ENCODE measurements at regions not wholly inside any gene's neighbourhood (a gene's known extent, or its start where the extent isn't known, plus 50 kb on each side); places are given as distances from the start of the nearest gene placed in this dataset.
"Not testable (repeated sequence)": the region's sequence is repeated elsewhere in the genome, so short reads cannot be mapped to it uniquely, and the experiment has no call there.

DNA sequence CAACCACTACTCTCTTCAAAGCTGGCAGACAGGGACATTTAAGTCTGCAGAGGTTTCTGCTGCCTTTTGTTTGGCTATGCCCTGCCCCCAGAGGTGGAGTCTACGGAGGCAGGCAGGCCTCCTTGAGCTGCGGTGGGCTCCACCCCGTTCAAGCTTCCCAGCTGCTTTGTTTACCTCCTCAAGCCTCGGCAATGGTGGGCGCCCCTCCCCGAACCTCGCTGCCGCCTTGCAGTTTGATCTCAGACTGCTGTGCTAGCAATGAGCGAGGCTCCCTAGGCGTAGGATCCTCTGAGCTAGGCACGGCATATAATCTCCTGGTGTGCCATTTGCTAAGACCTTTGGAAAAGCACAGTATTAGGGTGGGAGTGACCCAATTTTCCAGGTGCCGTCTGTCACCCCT, 252.2 kb downstream of the OXSM start:
- not testable (repeated sequence) for TF ChIP-seq POLR2A (IDR thresholded peaks at IDR 0.05)
- TF ChIP-seq, protein P1, sequence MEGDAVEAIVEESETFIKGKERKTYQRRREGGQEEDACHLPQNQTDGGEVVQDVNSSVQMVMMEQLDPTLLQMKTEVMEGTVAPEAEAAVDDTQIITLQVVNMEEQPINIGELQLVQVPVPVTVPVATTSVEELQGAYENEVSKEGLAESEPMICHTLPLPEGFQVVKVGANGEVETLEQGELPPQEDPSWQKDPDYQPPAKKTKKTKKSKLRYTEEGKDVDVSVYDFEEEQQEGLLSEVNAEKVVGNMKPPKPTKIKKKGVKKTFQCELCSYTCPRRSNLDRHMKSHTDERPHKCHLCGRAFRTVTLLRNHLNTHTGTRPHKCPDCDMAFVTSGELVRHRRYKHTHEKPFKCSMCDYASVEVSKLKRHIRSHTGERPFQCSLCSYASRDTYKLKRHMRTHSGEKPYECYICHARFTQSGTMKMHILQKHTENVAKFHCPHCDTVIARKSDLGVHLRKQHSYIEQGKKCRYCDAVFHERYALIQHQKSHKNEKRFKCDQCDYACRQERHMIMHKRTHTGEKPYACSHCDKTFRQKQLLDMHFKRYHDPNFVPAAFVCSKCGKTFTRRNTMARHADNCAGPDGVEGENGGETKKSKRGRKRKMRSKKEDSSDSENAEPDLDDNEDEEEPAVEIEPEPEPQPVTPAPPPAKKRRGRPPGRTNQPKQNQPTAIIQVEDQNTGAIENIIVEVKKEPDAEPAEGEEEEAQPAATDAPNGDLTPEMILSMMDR (IDR thresholded peaks at IDR 0.05): not testable (repeated sequence)
